Progenitor cell of endocrine pancreas (in vitro differentiated cells): ENCODE measurements at regions not wholly inside any gene's neighbourhood (a gene's known extent, or its start where the extent isn't known, plus 50 kb on each side); places are given as distances from the start of the nearest gene placed in this dataset.

ENCODE experiments used
- DNase-seq: peaks from one replicate; pipeline ENCODE4 v3.0.0; 2021; ENCODE audit warnings: low spot score; ENCODE audit not compliant: unreplicated experiment
- H3K27ac Mint-ChIP-seq: 2 replicates; pipeline ENCODE4 v1.8.0; 2021; ENCODE audit warnings: mild to moderate bottlenecking, moderate library complexity, mixed read lengths
- H3K27me3 Mint-ChIP-seq: 2 replicates; pipeline ENCODE4 v1.8.0; 2021; ENCODE audit warnings: mixed read lengths
- H3K36me3 Mint-ChIP-seq: 2 replicates; pipeline ENCODE4 v1.8.0; 2022; ENCODE audit warnings: mixed read lengths; ENCODE audit not compliant: insufficient read depth
- H3K4me1 Mint-ChIP-seq: 2 replicates; pipeline ENCODE4 v1.8.0; 2021; ENCODE audit warnings: low read depth, mixed read lengths
- H3K4me3 Mint-ChIP-seq: 2 replicates; pipeline ENCODE4 v1.8.0; 2021; ENCODE audit warnings: low read depth, mild to moderate bottlenecking, moderate library complexity, mixed read lengths
- H3K9me3 Mint-ChIP-seq: 2 replicates; pipeline ENCODE4 v1.8.0; 2021; ENCODE audit warnings: low read depth, mixed read lengths
- CTCF ChIP-seq: fragments of 200-600 bp; sonication (generic); IDR thresholded peaks from one replicate; pipeline ENCODE4 v1.5.0; 2021; ENCODE audit warnings: antibody characterized with exemption, mild to moderate bottlenecking; ENCODE audit not compliant: unreplicated experiment

- TF ChIP-seq CTCF: no peak
- Mint-ChIP-seq H3K9me3 (peaks cover 25% of the 10 kb centered on the region), H3K27ac (no peak overlapping the region), H3K27me3 (no peaks in the 10 kb centered on the region), H3K4me1 (no peaks in the 10 kb centered on the region), H3K36me3 (no peaks in the 10 kb centered on the region), H3K4me3 (no peak overlapping the region)
- DNase-seq: no peak
Measured at GRCh38 chr4:126894963-126895362, 737.8 kb upstream of the INTU start.

- DNase-seq: no peak
- no peaks in the 10 kb centered on the region for H3K36me3 Mint-ChIP-seq
- no peak for TF ChIP-seq CTCF
- no peak overlapping the region for H3K27ac Mint-ChIP-seq
- peaks cover 25% of the 10 kb centered on the region for H3K9me3 Mint-ChIP-seq
- no peaks in the 10 kb centered on the region for H3K27me3 Mint-ChIP-seq
- no peaks in the 10 kb centered on the region for H3K4me1 Mint-ChIP-seq
- H3K4me3 Mint-ChIP-seq: no peak overlapping the region
Measured at GRCh38 chr4:126895988-126896570, 736.7 kb upstream of the INTU start.

GRCh38 chr4:126897038-126897437 lies 735.7 kb upstream of the INTU start:
- Mint-ChIP-seq H3K27ac (no peak overlapping the region), H3K4me3 (no peak overlapping the region), H3K4me1 (no peaks in the 10 kb centered on the region), H3K9me3 (peaks cover 25% of the 10 kb centered on the region), H3K36me3 (no peaks in the 10 kb centered on the region), H3K27me3 (no peaks in the 10 kb centered on the region)
- TF ChIP-seq CTCF: no peak
- DNase-seq: no peak

GRCh38 chr4:126898815-126899214 lies 733.9 kb upstream of the INTU start:
- TF ChIP-seq CTCF: no peak
- Mint-ChIP-seq H3K36me3 (no peaks in the 10 kb centered on the region), H3K27me3 (no peaks in the 10 kb centered on the region), H3K4me3 (no peak overlapping the region), H3K4me1 (no peaks in the 10 kb centered on the region), H3K9me3 (peaks cover 25% of the 10 kb centered on the region), H3K27ac (no peak overlapping the region)
- DNase-seq: no peak

- Mint-ChIP-seq H3K27me3 (no peaks in the 10 kb centered on the region), H3K4me1 (no peaks in the 10 kb centered on the region), H3K27ac (no peak overlapping the region), H3K36me3 (no peaks in the 10 kb centered on the region), H3K9me3 (peaks cover 25% of the 10 kb centered on the region), H3K4me3 (no peak overlapping the region)
- DNase-seq: no peak
- no peak for TF ChIP-seq CTCF
Measured at GRCh38 chr4:126899331-126899801, 733.4 kb upstream of the INTU start.
